CD4-positive, CD25-positive, alpha-beta regulatory T cell (primary cell): ENCODE measurements at regions not wholly inside any gene's neighbourhood (a gene's known extent, or its start where the extent isn't known, plus 50 kb on each side); places are given as distances from the start of the nearest gene placed in this dataset.
"Not testable (repeated sequence)": the region's sequence is repeated elsewhere in the genome, so short reads cannot be mapped to it uniquely, and the experiment has no call there.

Source experiments
- ATAC-seq, 2 donors: fragments of 150-1000 bp; cut with Tn5 transposase; one replicate each; pipeline ENCODE4 v1.10.0; 2021; ENCODE audit warnings: low read depth in 2 of 2, moderate number of reproducible peaks in 2 of 2, moderate library complexity in 1 of 2
- DNase-seq, 3 donors: peaks; one replicate each; pipeline versions ENCODE4 v3.0.0 to v3.0.0-alpha.2; 2012 to 2022; ENCODE audit warnings: mixed read lengths in 1 of 3
- H3K27ac ChIP-seq: one replicate; pipeline ENCODE4 v1.7.0; 2013; ENCODE audit warnings: mild to moderate bottlenecking, low read length; ENCODE audit not compliant: insufficient read depth, poor library complexity, severe bottlenecking
- H3K27me3 ChIP-seq: one replicate; pipeline ENCODE4 v1.7.0; 2013; ENCODE audit warnings: low read length; ENCODE audit not compliant: control insufficient read depth, insufficient read depth
- H3K36me3 ChIP-seq: one replicate; pipeline ENCODE4 v1.7.0; 2013; ENCODE audit warnings: mild to moderate bottlenecking, low read length, moderate library complexity; ENCODE audit not compliant: control insufficient read depth, insufficient read depth
- H3K4me1 ChIP-seq: 2 replicates; pipeline ENCODE4 v1.7.0; 2013; ENCODE audit warnings: mild to moderate bottlenecking, low read length; ENCODE audit not compliant: insufficient read depth, control insufficient read depth, poor library complexity, severe bottlenecking
- H3K4me3 ChIP-seq: one replicate; pipeline ENCODE4 v1.7.0; 2013; ENCODE audit warnings: low read depth, mild to moderate bottlenecking, low read length, moderate library complexity
- H3K9me3 ChIP-seq, 2 experiments: 1 replicate in 1 of 2; 2 replicates in 1 of 2; pipeline ENCODE4 v1.7.0; 2013; ENCODE audit warnings: low read length in 2 of 2, mild to moderate bottlenecking in 1 of 2, moderate library complexity in 1 of 2; ENCODE audit not compliant: control insufficient read depth in 2 of 2
- H3K27ac Mint-ChIP-seq, 3 donors: one replicate each; pipeline ENCODE4 v1.8.0; 2020 to 2022; ENCODE audit warnings: mild to moderate bottlenecking in 3 of 3, mixed read lengths in 3 of 3, moderate library complexity in 2 of 3
- H3K27me3 Mint-ChIP-seq: one replicate; pipeline ENCODE4 v1.8.0; 2022; ENCODE audit warnings: mild to moderate bottlenecking, mixed read lengths
- H3K36me3 Mint-ChIP-seq: one replicate; pipeline ENCODE4 v1.8.0; 2020; ENCODE audit warnings: mixed read lengths
- H3K4me1 Mint-ChIP-seq, 4 donors: one replicate each; pipeline ENCODE4 v1.8.0; 2020 to 2022; ENCODE audit warnings: mixed read lengths in 4 of 4, mild to moderate bottlenecking in 1 of 4
- H3K4me3 Mint-ChIP-seq, 4 donors: one replicate each; pipeline ENCODE4 v1.8.0; 2020 to 2022; ENCODE audit warnings: mild to moderate bottlenecking in 4 of 4, mixed read lengths in 4 of 4, moderate library complexity in 3 of 4
- H3K9me3 Mint-ChIP-seq, 7 donors: one replicate each; pipeline ENCODE4 v1.8.0; 2020 to 2022; ENCODE audit warnings: mixed read lengths in 7 of 7, mild to moderate bottlenecking in 3 of 7, moderate library complexity in 2 of 7

DNA sequence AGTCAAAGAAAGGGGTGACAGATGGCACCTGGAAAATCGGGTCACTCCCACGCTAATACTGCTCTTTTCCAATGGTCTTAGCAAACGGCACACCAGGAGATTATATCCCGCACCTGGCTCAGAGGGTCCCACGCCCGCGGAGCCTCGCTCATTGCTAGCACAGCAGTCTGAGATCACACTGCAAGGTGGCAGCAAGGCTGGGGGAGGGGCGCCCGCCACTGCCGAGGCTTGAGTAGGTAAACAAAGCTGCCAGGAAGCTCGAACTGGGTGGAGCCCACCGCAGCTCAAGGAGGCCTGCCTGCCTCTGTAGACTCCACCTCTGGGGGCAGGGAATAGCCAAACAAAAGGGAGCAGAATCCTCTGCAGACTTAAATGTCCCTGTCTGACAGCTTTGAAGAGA lies 99.5 kb upstream of the TMEM17 start:
- not testable (repeated sequence) for H3K27ac Mint-ChIP-seq

DNA sequence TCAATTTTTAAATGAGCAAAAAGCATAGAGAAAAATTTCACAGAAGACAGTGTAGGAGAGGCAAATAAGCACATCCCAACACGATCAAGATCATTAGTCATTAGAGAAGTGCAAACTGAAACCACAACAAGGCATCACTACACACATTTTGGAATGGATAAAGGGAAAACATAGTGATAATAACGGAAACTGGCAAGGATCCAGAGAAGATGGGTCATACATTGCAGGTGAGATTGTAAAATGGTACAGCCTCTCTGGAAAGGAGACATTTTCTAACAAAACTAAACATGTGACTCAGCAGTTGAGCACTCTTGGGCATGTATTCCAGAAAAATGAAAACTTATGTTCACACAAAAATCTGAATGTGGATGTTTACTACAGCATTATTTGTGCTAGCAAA lies 98.3 kb upstream of the TMEM17 start:
- no peaks in the 10 kb centered on the region for H3K27me3 Mint-ChIP-seq

More for the DNA sequence above, 99.5 kb upstream of the TMEM17 start:
- H3K27me3 Mint-ChIP-seq, H3K27ac ChIP-seq, H3K9me3 ChIP-seq, H3K4me1 ChIP-seq, H3K4me3 ChIP-seq, H3K4me3 Mint-ChIP-seq, H3K36me3 ChIP-seq, H3K36me3 Mint-ChIP-seq, H3K4me1 Mint-ChIP-seq, DNase-seq, ATAC-seq, H3K27me3 ChIP-seq: not testable (repeated sequence)
- H3K9me3 Mint-ChIP-seq: peaks cover 0 to 13% (median 5%) of the 10 kb centered on the region in 7 donors

DNA sequence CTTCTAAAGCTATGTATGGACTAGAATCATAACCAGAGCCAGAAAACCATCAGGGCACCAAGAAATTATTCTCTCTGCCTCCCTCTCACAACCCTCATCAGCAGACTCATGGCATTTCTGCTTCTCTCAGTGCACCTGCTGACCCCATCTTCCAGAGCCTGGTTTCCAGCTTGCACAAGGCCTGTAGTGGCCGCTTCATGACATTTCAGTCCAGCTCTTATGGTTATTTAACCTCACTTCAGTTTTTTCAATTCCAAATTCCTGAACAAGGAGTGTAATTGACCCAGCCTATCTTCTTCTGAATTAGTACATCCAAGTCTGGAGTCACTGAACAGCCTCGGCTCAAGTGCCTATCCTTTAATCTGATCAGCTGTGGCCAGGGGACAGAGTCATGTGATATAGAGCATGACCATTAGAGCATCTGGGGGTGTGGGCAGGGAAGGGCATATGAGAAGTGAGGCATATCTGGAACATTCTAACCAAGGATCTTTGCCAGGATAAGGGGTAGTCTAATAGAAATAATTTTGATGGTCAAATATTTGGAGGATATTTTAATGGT lies 97.2 kb upstream of the TMEM17 start:
- no peaks in the 10 kb centered on the region for H3K27me3 Mint-ChIP-seq
- H3K4me1 ChIP-seq: no peaks in the 10 kb centered on the region
- H3K36me3 Mint-ChIP-seq: no peaks in the 10 kb centered on the region
- H3K27ac Mint-ChIP-seq: no peak overlapping the region
- no peak overlapping the region for H3K27ac ChIP-seq
- no peak for ATAC-seq
- H3K4me3 Mint-ChIP-seq: no peak overlapping the region
- H3K27me3 ChIP-seq: peaks cover 2% of the 10 kb centered on the region
- peaks cover 0 to 13% (median 4%) of the 10 kb centered on the region in 7 donors for H3K9me3 Mint-ChIP-seq
- no peaks in the 10 kb centered on the region for H3K4me1 Mint-ChIP-seq
- no peak for DNase-seq
- H3K4me3 ChIP-seq: no peak overlapping the region
- peaks cover 0 to 4% of the 10 kb centered on the region in 2 experiments for H3K9me3 ChIP-seq
- H3K36me3 ChIP-seq: no peaks in the 10 kb centered on the region

More for the DNA sequence above, 98.3 kb upstream of the TMEM17 start:
- Mint-ChIP-seq H3K4me3 (no peak overlapping the region), H3K36me3 (no peaks in the 10 kb centered on the region), H3K27ac (no peak overlapping the region), H3K4me1 (no peaks in the 10 kb centered on the region), H3K9me3 (peaks cover 0 to 16% (median 5%) of the 10 kb centered on the region in 7 donors)
- Histone ChIP-seq H3K4me1 (no peaks in the 10 kb centered on the region), H3K27ac (no peak overlapping the region), H3K27me3 (peaks cover 2% of the 10 kb centered on the region), H3K9me3 (peaks cover 0 to 4% of the 10 kb centered on the region in 2 experiments), H3K36me3 (no peaks in the 10 kb centered on the region), H3K4me3 (no peak overlapping the region)
- no peak for ATAC-seq
- no peak for DNase-seq

DNA sequence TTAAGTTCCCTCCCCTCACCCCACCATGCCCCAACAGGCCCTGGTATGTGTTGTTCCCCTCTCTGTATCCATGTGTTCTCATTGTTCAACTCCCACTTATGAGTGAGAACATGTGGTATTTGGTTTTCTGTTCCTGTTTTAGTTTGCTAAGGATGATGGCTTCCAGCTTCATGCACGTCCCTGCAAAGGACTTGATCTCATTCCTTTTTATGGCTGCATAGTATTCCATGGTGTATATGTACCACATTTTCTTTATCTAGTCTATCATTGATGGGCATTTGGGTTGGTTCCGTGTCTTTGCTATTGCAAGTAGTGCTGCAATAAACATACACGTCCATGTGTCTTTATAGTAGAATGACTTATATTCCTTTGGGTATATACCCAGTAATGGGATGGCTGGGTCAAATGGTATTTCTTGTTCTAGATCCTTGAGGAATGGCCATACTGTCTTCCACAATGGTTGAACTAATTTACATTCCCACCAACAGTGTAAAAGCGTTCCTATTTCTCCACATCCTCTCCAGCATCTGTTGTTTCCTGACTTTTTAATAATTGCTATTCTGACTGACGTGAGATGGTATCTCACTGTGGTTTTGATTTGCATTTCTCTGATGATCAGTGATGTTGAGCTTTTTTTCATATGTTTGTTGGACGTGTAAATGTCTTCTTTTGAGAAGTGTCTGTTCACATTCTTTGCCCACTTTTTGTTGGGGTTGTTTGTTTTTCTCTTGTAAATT lies 93.8 kb upstream of the TMEM17 start:
- H3K36me3 ChIP-seq, H3K27me3 ChIP-seq, H3K4me1 Mint-ChIP-seq, H3K4me3 ChIP-seq, DNase-seq, H3K27ac ChIP-seq, H3K27me3 Mint-ChIP-seq, H3K36me3 Mint-ChIP-seq, ATAC-seq, H3K4me3 Mint-ChIP-seq, H3K4me1 ChIP-seq, H3K9me3 ChIP-seq, H3K9me3 Mint-ChIP-seq: not testable (repeated sequence)
- H3K27ac Mint-ChIP-seq: peak overlapping the region in 1 of 3 donors; percentile 45

DNA sequence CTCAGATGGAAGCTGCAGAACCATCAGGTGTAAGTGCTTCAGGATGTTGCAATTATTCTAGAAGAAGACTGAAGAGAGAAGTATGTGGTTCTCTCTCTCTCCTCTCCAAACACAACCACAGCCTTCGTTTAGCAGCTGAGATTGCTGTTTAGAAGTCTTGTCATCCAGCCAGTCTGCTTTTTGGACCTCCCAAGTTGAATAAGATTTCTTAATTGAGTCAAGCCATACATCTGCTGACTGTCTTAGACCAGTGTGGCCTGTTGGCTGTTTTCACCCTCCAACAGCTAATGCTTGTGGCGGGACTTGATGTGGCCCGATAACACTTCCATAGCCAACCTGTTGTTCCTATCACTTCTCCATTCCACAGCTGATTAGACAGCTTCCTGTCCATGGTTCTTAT lies 91.3 kb upstream of the TMEM17 start:
- no peaks in the 10 kb centered on the region for H3K36me3 Mint-ChIP-seq
- H3K9me3 Mint-ChIP-seq: peaks cover 0 to 5% (median 0%) of the 10 kb centered on the region in 7 donors
- Histone ChIP-seq H3K27me3 (peaks cover 1% of the 10 kb centered on the region), H3K4me1 (no peaks in the 10 kb centered on the region), H3K9me3 (no peaks in the 10 kb centered on the region), H3K4me3 (no peak overlapping the region), H3K27ac (no peak overlapping the region), H3K36me3 (no peaks in the 10 kb centered on the region)
- no peaks in the 10 kb centered on the region for H3K4me1 Mint-ChIP-seq
- H3K27me3 Mint-ChIP-seq: no peaks in the 10 kb centered on the region
- DNase-seq: no peak
- H3K27ac Mint-ChIP-seq: no peak overlapping the region
- no peak for ATAC-seq
- no peak overlapping the region for H3K4me3 Mint-ChIP-seq

DNA sequence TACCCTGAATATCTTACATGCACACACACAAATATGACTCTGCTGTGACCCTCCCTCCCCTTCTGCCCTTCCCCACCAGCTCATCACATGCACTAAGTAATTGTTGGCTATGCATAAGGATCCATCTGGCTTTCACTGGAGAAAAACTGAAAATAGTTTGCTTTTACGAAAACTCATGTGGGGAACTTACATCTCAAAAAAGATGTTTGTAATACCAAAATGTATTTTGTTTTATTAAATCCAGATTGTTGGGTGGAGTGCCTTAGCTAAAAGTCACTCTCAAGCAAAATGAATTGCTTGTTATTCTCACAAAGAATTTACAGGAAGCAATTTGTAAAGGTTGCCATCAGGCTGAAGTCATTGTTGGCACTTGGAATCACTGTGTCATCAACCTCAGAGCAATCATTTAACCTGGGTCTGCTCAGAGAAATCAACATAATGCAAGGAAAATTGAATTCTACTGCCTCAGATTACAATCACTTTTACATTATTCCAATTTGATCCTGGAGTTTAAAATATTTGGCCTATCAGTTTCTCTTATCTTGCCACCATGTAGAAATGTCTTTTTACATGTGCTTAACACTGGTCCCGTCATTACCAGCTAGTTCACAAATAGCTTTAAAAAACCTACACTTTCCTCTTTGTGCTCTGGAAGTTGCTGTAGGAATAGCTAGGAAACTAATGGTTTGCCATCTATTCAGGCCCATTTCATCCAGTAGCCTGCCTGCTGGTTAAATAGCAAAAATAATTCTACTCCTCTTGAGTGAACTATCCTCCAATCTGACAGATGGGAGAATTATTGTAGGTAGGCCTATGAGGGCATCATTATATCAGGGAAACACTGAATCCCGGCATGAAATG lies 90.3 kb upstream of the TMEM17 start:
- no peak overlapping the region for H3K4me3 Mint-ChIP-seq
- H3K9me3 Mint-ChIP-seq: peaks cover 0 to 5% (median 0%) of the 10 kb centered on the region in 7 donors
- Histone ChIP-seq H3K36me3 (no peaks in the 10 kb centered on the region), H3K4me3 (no peak overlapping the region), H3K27me3 (peaks cover 1% of the 10 kb centered on the region), H3K27ac (no peak overlapping the region), H3K4me1 (no peaks in the 10 kb centered on the region), H3K9me3 (no peaks in the 10 kb centered on the region)
- H3K27ac Mint-ChIP-seq: no peak overlapping the region
- no peaks in the 10 kb centered on the region for H3K36me3 Mint-ChIP-seq
- H3K4me1 Mint-ChIP-seq: no peaks in the 10 kb centered on the region
- ATAC-seq (no peak), DNase-seq (no peak)
- H3K27me3 Mint-ChIP-seq: no peaks in the 10 kb centered on the region

DNA sequence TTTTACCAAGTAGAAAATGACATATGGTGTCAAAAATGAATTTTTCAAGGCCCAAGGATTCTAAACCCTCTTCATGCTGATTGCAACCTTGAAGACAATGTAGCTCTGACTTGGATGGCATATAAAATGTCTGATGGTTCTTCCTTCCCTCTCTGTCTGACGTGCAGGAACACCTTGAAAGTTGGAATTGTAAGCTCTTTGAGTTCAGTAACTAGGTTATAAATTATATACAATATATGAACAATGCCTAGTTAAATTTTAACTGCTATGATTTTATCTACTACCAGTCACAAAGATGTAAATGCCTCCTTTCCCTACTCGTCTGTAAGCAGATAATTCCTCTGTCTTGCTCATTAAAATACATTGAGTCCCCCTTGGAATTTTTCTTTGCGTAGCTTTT lies 89.5 kb upstream of the TMEM17 start:
- H3K4me3 ChIP-seq: no peak overlapping the region
- Mint-ChIP-seq H3K4me1 (no peaks in the 10 kb centered on the region), H3K27ac (no peak overlapping the region), H3K27me3 (no peaks in the 10 kb centered on the region), H3K36me3 (no peaks in the 10 kb centered on the region), H3K9me3 (peaks cover 0 to 3% (median 0%) of the 10 kb centered on the region in 7 donors), H3K4me3 (no peak overlapping the region)
- no peaks in the 10 kb centered on the region for H3K9me3 ChIP-seq
- H3K27me3 ChIP-seq: peaks cover 1% of the 10 kb centered on the region
- H3K4me1 ChIP-seq: no peaks in the 10 kb centered on the region
- DNase-seq (no peak), ATAC-seq (no peak)
- H3K36me3 ChIP-seq: no peaks in the 10 kb centered on the region
- no peak overlapping the region for H3K27ac ChIP-seq
